ENCODE measurements at regions not wholly inside any gene's neighbourhood (a gene's known extent, or its start where the extent isn't known, plus 50 kb on each side); places are given as distances from the start of the nearest gene placed in this dataset.

DNA sequence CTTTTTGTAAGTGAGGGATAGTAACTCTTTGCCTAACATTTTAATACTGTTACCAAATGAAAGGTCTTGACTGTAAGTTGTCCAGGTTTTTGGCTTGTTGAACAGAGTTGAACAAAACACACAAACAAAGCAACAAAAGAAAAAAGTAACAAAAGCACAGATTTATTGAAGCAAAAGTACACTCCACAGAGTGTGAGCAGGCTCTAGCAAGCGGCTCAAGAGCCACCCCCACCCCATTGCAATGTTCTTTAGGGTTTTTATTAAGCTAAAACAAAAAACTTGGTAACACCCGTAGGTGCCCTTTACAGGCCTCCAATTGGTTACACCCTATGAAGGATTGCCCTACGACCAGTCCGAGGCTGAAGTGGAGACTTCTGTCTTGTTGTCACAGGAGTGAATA, 197.4 kb upstream of the MAP3K1 start:
- no peak for DNase-seq

DNA sequence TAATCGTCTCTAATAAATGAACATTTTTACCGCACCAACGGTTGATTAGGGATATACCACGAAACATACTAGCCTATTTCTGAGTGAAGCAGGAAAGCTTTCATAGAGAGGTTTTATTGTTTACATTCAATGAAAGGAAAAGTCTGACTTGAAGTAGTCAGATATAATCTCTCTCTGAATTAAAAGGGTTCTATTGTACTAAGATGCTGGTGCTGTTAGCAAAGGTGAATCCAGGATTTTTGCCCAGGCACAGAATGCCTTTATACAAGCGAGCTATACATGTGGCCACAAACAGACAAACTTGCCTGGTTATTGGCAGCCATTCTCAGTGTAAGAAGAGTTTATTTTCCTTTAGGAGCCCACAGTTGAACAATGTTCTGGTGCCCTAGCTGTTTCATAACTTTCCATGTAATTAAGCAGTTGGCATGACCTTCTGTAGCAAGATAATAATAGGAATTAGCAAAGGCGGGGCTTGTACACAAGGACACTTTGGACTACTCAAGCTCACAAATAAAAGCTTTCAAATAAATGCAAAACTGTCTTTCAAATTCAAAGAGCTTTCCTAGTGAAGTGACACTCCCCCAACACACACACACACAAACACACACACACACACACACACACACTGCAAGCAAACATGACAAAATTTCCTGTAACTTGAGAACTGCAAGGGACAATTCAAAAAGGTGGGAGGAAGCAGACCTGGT, 198.7 kb upstream of the MAP3K1 start:
- no peak for DNase-seq

DNA sequence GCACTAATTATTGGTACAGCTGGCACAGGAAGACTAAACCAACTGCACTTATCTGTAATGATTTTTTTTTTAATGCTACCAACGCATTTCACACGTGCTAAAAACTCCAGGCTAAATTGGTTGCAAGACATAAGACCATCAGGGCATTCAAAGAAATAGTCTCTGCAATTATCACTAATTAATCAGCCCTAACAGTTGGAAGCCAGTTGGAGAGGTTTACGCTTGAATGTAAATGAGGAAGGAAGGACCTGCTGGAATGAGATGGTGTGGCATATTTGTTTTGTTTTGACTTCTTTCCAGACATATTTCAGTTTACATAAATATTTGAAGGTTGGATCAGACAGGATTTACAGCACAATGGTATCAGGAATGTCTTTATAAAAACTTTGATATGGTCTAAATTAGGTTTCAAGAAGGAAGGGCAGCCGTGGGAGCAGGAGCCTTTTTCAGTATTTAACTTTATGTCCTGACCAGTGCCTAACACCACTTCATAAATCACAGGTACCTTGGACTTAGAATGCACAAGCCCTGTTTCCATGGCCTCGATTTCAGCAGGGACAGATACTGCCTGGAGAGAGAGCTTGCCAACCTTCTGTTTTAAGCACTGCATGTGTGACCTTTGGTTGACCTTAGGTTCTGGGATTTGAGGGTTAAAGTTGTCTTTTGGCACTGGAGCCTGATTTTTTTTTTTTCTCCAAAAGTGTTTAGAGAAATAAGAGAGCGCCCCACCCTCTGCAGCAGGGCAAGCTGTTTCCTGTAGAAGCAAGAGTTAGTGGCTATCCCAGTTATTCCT, 199.8 kb upstream of the MAP3K1 start:
- DNase-seq: no peak

GRCh38 chr5:56612759-56613158, 202.6 kb upstream of the MAP3K1 start:
- no peak for DNase-seq

DNA sequence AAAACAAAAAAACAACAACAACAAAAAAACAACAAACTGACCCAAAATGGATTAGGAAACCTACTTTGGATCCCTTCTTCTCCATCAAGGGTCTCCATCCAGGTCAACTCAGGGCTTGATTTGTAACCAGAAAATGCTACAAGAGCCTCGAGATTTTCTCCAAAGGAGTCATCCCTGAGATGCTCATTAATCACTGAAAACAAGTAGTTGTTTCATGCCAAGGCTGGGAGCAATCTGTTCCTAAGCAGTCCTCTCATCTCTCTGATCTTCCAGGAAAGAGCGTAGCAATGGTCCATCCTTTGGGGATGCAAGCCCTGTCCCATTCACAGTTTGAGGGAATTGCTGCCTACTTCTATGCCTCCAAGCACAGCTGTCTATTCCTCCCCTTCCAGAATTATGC, 203.0 kb upstream of the MAP3K1 start:
- DNase-seq: no peak

GRCh38 chr5:56610093-56610698, 205.2 kb upstream of the MAP3K1 start:
- DNase-seq: no peak

- no peak for DNase-seq
Measured at GRCh38 chr5:56608217-56608925, 207.0 kb upstream of the MAP3K1 start.

- no peak for DNase-seq
Measured at GRCh38 chr5:56607551-56607950, 207.8 kb upstream of the MAP3K1 start.

DNA sequence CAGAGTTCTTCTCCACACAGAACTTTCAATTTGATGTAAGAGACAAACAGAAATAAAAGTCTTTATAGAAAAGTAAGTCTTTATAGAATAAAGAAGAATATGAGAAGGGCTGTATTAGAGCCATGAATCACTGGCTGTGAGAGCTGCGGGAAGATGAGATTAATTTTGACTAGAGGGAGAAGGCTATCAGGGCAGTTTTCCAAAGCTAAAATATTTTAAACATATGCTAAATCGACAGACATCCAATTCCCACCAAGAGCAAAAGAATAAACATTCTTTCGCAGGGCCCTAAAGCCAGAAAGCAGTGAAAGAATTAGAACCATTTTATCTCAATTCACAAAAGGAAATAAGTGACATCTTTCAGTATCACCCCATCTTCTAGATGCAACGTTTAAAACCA, 208.3 kb upstream of the MAP3K1 start:
- DNase-seq: no peak

- DNase-seq: no peak
Measured at GRCh38 chr5:56606192-56606591, 209.2 kb upstream of the MAP3K1 start.

DNA sequence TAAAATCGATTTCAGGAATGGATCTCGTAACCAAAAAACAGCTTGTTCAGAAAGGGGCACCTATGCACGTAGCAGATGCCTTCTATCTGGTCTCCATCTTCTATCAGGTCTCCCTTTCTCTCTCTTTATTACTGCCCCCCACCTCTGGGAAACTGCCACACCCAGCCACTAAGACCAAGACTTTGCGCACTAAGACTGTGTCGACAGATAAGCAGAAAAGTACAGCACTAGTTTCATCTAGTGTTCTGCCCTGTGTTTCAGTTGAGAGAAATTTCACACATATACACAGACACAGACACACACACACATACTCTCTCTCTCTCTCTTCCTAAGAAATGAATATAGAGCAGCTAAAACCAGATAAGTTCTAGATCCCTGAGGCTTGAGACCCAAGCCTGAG, 210.1 kb upstream of the MAP3K1 start:
- no peak for DNase-seq

DNA sequence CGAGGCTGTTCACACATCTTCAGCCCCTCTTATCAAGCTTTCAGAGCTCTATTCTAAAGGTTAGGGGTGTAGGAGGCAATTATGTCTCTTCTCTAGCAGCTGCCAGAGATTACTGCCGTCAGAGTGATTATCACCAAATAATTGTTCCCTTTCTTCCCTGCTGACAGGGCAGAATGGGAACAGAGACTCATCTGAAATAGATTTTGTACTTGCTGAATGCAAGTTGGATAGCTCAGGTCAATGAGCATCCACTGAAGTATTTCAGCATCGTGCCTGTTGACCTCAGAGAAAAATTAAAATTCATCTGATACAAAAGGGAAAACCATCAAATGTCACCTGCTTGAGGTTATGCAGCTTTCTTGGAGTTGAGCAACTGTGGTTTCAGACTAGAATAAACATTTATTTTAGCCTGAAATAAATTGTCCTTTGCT, 213.7 kb upstream of the MAP3K1 start:
- no peak for DNase-seq

DNA sequence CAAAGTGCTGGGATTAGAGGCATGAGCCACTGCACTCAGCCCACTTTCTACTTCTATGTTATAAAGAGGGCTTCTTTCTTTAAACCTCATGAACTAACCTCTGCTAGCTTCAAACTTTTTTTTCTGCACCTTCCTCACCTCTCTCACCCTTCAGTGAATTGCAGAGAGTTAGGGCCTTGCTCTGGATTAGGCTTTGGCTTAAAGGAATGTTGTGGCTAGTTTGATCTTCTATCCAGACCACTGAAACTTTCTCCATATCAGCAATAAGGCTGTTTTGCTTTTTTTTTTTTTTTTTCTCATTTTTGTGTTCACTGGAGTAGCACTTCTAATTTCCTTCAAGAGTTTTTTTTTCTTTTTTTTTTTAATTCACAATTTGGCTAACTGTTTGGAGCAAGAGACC, 216.4 kb upstream of the MAP3K1 start:
- DNase-seq: no peak

GRCh38 chr5:56596155-56596554, 219.2 kb upstream of the MAP3K1 start:
- DNase-seq: no peak

GRCh38 chr5:56595566-56595965, 219.8 kb upstream of the MAP3K1 start:
- no peak for DNase-seq

GRCh38 chr5:56594792-56595191, 220.6 kb upstream of the MAP3K1 start:
- no peak for DNase-seq

- DNase-seq: no peak
Measured at GRCh38 chr5:56591081-56591480, 224.3 kb upstream of the MAP3K1 start.

GRCh38 chr5:56589481-56589860, 225.9 kb upstream of the MAP3K1 start:
- no peak for DNase-seq

GRCh38 chr5:56588636-56589480, 226.5 kb upstream of the MAP3K1 start:
- no peak for DNase-seq

GRCh38 chr5:56588131-56588487, 227.2 kb upstream of the MAP3K1 start:
- no peak for DNase-seq

DNA sequence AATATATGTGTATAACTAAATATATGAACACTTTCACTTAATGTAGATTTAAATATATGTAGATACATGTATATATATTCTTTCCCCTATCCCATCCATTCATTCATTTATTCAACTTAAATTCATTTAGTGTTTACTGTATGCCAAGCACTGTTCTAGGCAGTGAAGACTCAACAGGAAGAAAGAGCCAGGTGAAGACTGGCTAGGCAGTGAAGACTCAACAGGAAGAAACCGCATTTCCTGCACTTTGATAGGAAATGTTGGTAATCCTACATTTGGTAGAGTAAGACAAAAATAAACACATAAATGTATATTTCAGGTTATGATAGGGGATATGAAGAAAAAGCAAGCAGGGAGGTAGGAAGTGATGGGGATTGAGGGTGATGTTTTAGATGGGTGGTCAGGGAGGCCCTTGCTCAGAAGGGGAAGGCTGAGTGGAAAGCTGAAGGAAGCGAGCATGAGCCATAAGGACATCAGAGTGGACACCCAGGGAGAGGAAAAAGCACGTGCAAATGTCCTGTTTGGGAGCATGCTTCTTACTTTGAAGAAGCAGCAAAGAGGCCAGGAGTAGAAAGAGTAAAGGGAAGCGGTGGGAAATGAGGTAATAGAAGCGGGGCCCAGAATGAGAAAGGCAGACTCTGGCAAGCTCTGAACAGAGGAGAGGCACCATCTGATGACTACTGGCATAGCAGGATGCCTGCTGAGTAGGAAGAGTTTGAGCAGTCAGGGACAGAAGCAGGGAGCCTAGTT, 227.8 kb upstream of the MAP3K1 start:
- no peak for DNase-seq
